Right kidney (tissue), 1 donor: ENCODE measurements at regions not wholly inside any gene's neighbourhood (a gene's known extent, or its start where the extent isn't known, plus 50 kb on each side); places are given as distances from the start of the nearest gene placed in this dataset.
A peak's percentile ranks its signal among the peaks of the same experiment; 100 is the strongest.

Experiments
- DNase-seq: peaks from one replicate; pipeline ENCODE4 v3.0.0-alpha.2; 2016

DNA sequence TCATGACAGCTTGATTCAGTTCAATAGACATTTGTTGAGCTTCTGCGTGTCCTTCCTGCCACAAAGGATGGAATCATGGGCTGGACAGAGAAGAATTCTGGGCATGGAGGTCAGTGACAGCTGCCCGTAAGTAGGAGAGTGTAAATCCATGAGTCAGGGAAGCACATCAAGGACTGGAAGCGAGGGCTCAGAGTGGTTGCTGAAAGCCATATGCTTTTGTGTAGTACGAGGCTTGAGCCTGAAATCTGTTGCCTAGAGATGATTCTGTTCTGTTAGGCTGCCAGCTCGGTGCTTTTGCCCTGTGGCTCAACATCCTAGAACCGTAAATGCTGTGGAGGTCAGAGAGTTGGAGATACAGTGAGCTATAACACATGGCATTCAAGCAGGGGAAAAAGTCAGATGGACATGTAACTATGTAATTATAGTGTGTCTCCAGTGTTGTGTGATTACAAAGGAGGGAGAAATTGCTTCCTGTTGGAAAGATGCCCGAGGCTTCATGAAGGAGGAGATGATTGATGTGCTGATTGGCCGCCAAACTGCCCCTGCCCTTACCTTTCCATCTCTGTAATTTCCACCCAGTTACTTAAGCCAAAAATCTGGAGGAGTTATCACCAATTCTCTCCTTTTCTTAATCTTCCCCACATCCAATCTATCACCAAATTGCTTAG, 92.8 kb upstream of the CACNA1E start:
- no peak for DNase-seq

DNA sequence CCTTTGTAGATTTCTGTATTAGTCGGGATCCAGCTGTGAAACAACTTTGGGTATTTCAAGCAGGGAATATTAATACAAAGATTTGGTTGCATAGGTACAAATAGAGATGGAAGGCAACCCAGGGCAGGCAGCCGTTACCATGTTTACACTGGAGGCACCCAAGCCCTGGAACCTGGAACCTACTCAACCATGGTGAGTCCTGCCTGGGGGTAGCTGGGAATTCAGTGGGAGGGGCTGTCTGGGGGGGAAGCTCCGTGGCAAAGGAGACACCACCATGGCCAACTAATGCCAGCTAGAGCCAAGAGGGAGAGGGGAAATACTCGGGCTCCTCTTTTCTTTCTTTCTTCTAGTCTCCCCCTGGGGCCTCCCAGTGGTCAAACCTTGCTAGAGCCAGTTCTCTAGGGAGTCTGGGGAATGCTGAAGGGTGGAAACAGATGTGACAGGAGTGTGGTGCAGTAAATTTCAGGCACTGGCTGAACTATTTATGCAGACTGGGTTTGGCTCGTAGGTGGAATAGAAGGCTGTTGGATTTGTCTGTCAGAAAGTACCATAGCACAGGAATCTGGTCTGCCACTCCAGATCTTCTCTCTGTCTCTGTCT, 91.9 kb upstream of the CACNA1E start:
- peak; percentile 10 for DNase-seq

DNA sequence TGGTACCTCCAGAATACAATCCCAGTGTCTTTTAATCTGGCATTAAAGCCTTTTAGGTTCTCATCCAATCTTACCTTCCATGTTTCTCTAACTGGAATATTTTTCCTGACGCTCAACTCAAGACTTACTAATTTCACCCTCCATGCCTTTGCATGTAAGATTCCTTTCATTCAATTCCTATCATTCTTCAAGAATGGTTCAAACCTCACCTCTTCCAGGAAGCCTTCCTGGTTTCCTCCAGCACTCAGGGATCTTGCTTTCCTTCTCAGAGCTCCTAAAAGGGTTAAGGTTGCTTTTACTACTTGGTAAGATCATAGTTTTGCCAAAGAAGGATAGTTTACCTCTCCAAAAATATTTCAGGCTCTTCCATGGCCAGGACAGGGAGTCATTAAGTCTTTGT, 91.2 kb upstream of the CACNA1E start:
- DNase-seq, result no peak

DNA sequence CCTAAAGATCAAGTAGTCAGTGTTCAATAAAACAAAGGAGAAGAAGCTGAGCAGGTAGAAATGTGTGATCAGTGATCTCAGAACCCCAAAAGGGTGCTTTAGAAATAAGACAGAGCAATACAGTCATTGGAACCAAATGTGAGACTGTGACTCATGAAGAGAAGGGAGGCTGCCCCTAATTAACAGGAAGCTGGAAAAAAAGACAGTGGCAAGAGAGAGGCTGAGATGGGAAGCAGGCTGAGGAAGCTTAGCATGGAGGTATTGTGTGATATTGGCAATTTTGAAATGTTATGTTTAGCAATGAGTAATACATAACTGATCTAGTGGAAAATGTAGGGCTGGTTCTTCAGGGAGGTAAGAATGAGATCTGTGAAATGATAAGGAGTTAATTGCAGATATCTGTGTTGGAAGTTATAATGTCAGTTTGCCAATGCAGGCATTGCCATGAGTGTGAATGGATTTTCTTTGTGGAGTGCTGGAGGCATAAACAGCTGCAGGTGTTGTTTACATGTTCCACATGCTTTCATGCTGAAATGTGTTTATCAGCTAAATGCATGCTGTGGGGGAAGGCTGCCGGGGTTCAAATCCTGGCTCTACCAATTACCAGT, 90.6 kb upstream of the CACNA1E start:
- DNase-seq, result no peak

DNA sequence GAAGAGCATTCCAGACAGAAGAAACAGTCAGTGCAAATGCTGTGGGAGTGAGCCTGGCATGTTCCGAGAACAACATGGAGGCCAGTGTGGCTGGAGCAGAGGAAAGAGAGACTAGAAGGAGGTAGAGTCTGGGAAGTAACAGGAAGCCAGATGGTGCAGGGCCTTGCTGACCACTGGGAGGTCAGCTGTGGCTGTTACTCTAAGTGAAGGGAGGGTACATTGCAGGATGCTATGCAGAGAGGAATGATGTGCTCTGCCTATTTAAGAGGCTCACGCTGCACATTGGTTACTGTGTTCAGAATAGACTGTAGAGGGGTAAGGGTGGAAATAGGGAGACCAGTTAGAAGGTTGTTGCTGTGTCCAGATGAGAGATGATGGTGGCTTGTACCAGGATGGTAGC, 88.6 kb upstream of the CACNA1E start:
- no peak for DNase-seq

DNA sequence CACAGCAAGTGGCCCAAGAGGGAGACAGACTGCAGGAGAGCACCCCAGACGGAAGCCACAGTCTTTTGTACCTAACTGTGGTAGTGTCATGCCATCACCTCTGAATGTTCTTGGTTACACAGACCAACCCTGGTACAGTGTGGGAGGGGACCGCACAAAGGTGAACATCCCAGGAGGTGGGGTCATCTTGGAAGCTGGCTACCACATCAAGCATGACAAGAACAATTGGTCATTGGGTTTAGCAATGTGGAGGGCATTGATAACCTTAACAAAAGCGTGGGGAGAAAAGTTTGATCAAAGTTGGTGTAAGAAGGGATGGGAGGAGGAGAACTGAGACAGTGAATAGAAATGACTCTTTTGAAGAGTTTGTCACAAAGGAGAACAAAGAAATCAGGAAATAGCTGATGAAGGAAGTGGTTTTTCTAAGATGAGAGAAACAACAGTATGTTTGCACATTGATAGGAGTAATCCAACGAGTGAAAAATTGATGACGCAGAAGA, 87.1 kb upstream of the CACNA1E start:
- no peak for DNase-seq

DNA sequence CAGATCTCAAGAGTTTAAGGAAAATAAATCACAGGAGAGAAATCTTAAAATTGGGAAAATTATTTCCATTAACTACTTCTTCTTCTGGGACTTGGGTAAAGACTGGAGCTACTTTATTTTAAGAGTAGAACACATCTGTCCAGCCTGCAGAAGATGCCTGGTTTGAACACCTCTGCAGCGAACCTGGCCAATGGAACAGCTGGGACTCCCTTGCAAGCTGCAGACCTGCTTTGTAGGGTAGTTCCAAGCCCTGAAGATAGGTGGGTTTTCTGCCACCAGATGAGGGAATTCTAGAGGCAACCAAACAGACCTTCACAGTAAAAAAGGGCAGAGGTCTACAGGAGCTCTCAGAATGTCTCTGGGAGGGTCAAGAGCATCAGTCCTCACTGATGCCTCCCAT, 86.5 kb upstream of the CACNA1E start:
- no peak for DNase-seq

DNA sequence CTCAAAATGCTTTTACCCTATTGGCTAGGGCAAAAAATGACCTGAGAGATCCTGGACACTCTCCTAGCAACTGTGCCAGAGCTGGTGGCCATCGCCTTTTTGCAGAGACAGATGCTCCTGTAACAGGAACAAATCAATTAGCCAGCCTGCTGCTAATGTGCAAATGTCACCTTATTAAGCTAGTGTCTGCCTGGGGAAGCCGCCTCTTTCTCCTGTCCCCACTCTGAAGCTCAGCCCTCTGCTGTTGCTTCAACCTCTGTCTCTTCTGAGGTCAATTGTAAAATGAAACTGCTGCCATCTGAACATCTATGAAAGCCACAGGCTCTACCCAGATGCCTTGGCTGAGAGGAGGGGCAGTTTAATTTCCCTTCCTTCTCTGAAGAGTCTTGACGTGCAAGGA, 85.5 kb upstream of the CACNA1E start:
- no peak for DNase-seq

DNA sequence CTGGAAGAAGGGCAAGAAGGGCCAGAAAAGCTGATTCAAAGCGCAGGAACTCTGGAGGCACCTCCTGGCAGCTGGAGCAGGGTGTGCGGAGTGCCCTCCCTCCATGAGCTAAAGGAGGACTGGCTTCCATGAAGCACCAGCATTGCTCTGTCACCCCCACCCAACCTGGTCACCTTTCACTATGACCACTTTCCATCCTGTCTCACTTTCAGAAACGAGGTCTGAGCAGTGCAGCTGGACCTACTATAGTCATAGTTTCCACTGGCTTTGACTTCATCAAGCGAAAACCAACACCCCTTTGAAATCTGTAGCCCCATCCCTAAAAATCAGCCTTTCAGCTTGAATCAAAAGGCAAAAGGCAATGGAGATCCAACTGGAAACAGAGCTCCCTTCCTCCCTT, 84.8 kb upstream of the CACNA1E start:
- DNase-seq, result no peak

DNA sequence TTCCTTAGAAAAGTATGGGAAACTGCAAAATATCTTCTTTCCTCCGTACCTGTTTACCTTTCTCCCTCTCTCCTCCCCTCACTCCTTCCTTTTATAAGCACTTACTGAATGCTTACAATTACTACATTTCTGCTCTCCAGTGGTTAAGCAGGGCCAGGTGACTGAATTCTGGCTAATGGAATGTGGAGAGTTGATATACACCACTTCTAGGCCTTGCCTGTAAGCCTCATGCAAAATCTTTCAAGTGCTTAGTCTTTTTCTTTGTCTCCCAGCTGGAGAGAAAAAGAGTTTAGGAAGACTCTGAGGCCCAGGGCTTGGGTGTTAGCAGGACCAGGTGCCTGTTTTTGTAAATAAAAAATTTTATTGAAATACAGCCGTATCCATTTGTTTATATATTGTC, 77.7 kb upstream of the CACNA1E start:
- no peak for DNase-seq

DNA sequence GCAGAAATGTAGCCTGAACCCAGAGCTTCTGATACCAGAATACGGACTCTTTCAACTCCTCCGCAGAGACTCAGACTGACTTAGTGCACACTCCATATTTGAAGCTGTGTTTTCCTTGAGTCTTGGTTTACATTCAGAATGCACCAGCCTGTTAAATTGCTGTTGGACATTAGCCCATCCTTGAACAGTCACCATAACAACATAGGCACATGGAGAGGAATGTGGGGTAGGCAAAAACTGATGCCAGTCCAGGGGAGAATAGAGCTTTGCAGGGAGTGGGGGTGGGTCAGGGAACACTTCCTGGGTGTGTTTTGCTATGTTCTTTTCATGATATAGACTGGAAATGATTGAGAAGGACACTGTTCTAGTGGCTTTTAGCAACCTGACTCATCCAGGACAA, 76.3 kb upstream of the CACNA1E start:
- DNase-seq, result no peak

DNA sequence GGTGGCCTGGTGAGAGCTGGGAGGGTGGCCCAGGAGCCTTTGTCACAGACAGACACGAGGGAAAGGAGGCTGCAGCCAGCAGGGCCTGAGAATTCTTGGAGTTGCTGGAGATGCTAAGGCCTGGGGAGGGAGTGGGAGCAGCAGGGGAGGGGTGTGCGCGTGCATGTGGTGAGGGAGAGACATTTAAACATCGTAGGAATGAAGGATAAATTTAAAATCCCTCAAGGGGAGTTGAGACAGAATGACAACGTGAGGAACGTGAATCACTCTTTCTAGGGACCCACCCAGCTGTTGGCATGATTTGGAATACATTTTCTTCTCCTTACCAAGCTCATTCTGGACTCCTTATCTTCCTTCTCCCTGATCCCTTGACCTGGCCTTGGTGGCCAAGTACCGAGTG, 73.3 kb upstream of the CACNA1E start:
- no peak for DNase-seq

DNA sequence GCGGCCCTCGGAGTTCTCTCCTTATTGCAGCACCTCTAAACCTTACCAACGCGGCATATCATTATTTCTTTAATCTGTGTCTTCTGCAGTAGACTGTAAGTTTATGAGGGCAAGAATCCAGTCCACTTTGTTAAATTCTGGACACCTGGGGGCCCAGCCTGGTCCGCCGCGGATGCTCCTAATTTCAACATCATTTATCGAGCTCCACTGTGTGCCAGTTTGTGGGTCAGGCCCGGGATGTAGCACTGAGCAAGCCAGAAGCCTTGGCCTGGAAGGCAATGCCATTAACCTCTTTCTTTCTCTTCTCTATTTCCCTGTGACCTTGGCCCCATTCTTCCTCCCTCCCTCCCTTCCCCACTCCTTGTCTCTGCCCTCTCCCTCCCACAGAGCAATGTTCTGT, 70.6 kb upstream of the CACNA1E start:
- no peak for DNase-seq

DNA sequence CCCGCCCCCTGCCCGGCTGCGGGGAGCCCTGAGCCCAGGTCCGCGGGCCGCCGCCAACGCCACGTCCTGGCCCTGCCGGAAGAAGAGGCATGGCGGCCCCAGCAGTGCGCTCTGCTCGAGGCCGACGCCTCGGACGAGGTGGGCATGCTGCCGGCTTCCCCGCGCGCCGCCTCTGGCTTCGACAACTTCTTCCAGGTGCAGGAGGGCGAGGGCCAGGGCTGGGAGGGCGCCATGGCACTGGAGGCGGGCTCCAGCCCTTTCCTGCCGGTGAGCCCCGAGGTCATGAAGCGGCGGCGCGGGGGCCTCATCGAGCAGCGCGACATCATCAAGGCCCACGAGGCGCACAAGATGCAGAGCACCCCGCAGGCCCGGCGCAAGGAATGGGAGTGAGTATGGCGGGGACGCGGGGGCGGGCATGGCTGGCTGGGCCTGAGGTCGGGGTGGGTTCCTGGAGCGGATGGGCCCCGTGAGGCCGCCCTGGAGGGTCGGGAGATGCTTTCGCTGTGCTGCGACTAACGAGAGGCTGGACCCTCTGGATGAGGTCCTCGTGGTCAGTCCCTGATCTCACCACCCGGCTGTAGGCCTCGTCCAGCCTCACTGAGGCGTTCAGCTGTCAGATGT, 70.0 kb upstream of the CACNA1E start:
- DNase-seq, result no peak

DNA sequence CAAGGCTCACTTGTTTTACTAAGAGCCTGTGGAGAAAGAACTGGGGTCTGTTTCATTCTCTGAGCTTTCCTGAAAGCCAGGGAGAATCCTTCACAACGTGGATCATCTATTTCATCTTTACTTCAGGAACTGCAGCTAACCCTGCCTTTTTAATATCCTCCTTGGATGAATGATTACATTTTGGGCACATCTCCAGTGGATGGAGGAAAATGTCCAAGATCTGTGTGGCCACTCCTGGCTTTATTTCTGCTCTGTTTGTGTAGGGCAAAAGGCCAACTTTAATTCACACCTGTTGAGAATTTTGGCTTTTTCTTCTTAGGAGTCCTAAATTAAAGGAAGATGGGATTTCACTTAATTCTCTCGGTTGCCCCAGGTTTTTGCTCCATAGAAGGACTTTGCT, 69.5 kb upstream of the CACNA1E start:
- no peak for DNase-seq

DNA sequence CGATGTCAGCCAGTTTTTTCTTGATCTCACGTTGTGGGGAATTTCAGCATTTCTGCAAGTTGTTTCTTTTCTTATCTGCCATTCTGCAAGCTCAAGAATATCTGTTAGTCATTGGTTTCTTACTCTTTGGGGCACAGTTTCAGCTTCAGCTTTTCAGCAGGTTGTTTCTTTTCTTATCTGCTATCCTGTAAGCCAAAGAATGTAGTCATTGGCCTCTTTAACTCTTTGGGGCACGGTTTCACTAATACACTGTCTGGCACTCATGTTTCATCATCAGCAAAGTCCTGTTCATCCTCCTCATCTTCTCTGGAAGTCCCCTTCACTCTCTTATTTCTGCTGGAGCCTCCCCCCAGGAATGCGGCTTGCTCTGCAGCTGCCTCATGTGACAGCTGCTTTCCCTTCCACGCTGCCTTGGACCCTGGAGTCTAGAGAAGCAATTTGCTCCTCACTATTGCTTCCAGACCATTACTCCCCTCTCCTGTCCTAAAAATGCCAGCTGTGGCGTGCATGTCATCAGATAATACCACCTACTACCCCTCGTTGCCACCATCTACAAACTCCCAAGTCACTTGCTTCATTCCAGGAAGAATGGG, 67.0 kb upstream of the CACNA1E start:
- no peak for DNase-seq

DNA sequence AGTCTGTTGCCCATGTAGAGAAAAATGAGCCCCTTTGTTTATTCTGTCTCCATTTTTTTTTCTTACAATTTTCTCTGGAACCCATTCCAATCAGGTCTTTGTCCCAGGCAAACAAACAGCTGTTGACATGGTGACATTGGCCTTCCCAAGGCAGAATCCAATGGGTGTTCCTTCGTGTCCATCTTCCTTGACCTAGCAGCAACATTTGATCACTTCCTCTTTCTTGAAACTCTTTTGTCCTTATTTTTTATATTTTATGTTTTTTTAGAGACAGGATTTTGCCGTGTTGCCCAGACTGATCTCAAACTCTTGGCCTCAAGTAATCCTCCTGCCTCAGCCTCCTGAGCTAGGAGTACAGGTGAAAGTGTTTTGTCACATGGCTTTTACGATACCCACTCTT, 65.4 kb upstream of the CACNA1E start:
- DNase-seq, result no peak

DNA sequence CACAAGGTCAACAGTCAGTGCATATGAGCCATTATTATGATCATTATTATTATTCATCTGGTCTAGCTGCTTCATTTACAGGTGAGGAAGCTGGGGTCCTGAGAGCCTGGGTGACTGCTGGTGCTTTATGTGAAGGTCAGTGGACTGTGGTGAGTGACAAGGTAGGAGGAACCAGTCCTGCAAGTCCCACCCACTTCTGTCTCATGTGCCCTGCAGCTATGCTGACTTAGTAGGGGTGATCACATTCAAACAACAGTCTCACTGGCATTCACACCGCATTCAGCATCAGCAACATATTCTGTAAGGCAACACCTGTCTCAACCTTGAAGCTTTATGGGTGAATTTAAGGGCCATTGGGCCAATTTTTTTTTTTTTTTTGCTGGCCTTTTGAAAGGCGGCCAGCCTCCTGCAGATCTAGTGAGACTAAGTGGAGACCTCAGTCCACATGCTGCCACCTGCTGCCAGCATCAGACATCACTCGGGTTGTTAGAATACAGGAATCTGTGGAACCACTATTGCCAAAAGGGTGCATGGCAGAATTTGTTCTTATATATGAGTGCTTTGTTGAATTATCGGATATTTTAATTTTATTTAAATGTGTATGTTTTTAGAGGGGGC, 59.9 kb upstream of the CACNA1E start:
- DNase-seq, result peak; percentile 26

DNA sequence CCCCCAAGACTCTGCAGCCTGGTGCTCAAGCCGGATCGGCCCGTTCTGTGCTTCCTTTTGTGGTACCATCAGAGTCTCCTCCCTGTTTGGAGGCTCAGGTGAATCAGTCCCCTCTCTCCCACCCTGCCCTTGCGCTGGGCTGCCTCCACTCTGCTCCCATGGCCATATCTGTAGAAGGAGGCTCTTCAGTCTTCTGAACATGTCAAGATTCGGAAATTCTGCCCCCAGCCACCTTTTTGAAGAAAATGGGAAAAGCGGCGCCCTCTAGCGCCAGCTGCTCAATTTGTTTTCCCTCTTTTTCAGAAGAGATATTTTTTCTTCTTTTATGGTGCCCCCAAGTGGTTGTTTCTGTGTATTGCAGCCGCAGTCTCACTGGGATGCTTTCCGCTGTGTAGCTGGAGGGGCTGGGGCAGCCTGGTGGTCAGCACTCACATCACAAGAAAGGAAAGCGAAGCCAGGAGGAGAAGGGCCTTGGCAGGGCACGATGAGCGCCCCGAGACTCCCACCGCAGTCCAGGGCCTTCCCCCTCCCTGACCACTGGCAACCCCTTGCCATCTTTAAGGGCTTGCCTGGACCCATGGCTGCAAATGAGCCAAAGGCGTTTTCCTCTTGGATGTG, 58.4 kb upstream of the CACNA1E start:
- DNase-seq, result peak; percentile 71

DNA sequence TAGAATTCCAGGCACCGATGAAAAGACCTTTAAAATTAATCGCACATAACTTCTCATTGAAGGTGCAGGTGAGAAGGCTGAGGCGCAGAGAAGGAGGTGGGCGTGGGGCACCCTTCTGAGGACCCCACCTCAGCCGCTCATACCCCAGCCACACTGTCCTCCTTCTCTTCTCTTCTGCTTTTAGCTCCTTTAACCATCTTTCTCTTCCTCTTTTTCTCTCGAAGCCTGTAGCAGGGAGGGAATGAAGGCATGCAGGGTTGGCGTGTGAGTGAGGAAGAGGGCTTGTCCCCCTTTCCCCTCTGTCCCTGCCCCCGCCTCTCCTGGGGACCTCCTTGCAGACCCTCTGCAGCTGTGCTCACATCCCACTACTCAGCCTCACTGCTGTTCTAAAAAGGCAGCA, 57.8 kb upstream of the CACNA1E start:
- no peak for DNase-seq

DNA sequence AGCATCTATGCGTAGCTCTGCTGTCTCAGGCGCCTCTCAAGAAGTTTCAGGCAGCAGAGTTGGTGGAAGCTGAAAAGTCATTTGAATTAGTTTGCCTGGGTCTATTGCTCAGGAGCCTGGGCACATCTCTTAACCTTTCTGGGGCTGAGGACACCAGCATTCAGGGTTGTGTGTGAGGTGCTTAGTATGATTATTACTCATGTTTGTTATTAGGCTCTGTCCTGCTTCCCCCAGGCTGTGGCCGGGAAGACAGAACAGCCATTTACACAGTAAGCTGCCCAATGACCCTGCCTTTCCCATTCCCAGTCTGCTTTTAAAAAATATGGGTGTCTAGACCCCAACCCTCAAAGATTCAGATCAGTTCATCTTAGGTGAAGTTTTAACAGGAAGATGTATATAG, 53.9 kb upstream of the CACNA1E start:
- no peak for DNase-seq
